ENCODE measurements at regions not wholly inside any gene's neighbourhood (a gene's known extent, or its start where the extent isn't known, plus 50 kb on each side); places are given as distances from the start of the nearest gene placed in this dataset.

GRCh38 chr2:31748041-31748440 lies 167.3 kb upstream of the SRD5A2 start:
- FAIRE-seq = no peak
- Histone ChIP-seq H3K36me3 (ENCODE audit: insufficient read depth, low read length) (no peaks in the 10 kb centered on the region), H2AFZ (ENCODE audit: low read depth, low read length) (no peak overlapping the region), H4K20me1 (ENCODE audit: insufficient read depth, low read length) (no peaks in the 10 kb centered on the region), H3K4me1 (ENCODE audit: insufficient read depth, low read length) (no peaks in the 10 kb centered on the region), H3K9ac (ENCODE audit: low read length) (no peak overlapping the region), H3K4me3 (ENCODE audit: insufficient read depth, low read depth, low read length) (no peak overlapping the region), H3K9me3 (ENCODE audit: insufficient read depth, low read depth, low read length) (no peaks in the 10 kb centered on the region), H3K4me2 (ENCODE audit: low read length) (no peak overlapping the region), H3K79me2 (ENCODE audit: insufficient read depth, low read length) (no peaks in the 10 kb centered on the region), H3K27me3 (ENCODE audit: insufficient read depth, low read length) (no peaks in the 10 kb centered on the region), H3K27ac (ENCODE audit: low read depth, low read length) (no peak overlapping the region)
- H3K4me1 Mint-ChIP-seq (ENCODE audit: low read depth, unreplicated experiment) = no peaks in the 10 kb centered on the region
- peaks cover 15% of the 10 kb centered on the region for H3K9me3 Mint-ChIP-seq (ENCODE audit: unreplicated experiment)
- TF ChIP-seq, protein P1, sequence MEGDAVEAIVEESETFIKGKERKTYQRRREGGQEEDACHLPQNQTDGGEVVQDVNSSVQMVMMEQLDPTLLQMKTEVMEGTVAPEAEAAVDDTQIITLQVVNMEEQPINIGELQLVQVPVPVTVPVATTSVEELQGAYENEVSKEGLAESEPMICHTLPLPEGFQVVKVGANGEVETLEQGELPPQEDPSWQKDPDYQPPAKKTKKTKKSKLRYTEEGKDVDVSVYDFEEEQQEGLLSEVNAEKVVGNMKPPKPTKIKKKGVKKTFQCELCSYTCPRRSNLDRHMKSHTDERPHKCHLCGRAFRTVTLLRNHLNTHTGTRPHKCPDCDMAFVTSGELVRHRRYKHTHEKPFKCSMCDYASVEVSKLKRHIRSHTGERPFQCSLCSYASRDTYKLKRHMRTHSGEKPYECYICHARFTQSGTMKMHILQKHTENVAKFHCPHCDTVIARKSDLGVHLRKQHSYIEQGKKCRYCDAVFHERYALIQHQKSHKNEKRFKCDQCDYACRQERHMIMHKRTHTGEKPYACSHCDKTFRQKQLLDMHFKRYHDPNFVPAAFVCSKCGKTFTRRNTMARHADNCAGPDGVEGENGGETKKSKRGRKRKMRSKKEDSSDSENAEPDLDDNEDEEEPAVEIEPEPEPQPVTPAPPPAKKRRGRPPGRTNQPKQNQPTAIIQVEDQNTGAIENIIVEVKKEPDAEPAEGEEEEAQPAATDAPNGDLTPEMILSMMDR (IDR thresholded peaks at IDR 0.05; ENCODE audit: insufficient read depth, low read depth, low read length) = no peak
- TF ChIP-seq EZH2 (IDR thresholded peaks at IDR 0.05; ENCODE audit: insufficient read depth, low read length) = no peak
- H3K36me3 Mint-ChIP-seq (ENCODE audit: low read depth, unreplicated experiment) = no peaks in the 10 kb centered on the region
- H3K4me3 Mint-ChIP-seq (ENCODE audit: unreplicated experiment) = no peak overlapping the region
- peaks cover 4% of the 10 kb centered on the region for H3K27me3 Mint-ChIP-seq (ENCODE audit: low read depth, unreplicated experiment)
- DNase-seq (ENCODE audit: low read depth) = no peak
- H3K27ac Mint-ChIP-seq (ENCODE audit: unreplicated experiment) = no peak overlapping the region

DNA sequence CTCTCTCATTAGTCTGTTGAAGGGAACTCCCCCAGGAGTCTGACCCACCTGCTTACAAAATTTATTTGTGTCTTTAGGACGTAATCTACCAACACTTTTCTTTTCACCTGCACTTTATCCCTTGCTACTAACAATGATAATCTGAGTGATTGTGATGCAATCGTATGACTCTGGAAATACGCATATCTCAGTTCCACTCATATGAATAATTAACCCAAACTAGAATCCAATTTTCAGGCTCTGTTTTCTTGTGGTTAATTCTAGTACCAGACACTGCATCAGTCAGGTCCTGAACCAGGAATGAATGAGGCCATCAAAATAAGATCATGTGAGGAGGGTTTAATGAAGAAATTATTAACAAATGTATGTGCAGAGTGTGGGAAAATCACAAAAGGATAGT lies 158.4 kb upstream of the SRD5A2 start:
- Histone ChIP-seq H3K27ac (ENCODE audit: low read depth, low read length) (no peak overlapping the region), H3K36me3 (ENCODE audit: insufficient read depth, low read length) (no peaks in the 10 kb centered on the region), H2AFZ (ENCODE audit: low read depth, low read length) (no peak overlapping the region), H3K9me3 (ENCODE audit: insufficient read depth, low read depth, low read length) (no peaks in the 10 kb centered on the region), H3K4me2 (ENCODE audit: low read length) (no peak overlapping the region), H3K4me3 (ENCODE audit: insufficient read depth, low read depth, low read length) (no peak overlapping the region), H4K20me1 (ENCODE audit: insufficient read depth, low read length) (no peaks in the 10 kb centered on the region), H3K79me2 (ENCODE audit: insufficient read depth, low read length) (no peaks in the 10 kb centered on the region), H3K27me3 (ENCODE audit: insufficient read depth, low read length) (no peaks in the 10 kb centered on the region), H3K9ac (ENCODE audit: low read length) (no peak overlapping the region), H3K4me1 (ENCODE audit: insufficient read depth, low read length) (no peaks in the 10 kb centered on the region)
- FAIRE-seq (no peak), DNase-seq (ENCODE audit: low read depth) (no peak)
- Mint-ChIP-seq H3K9me3 (ENCODE audit: unreplicated experiment) (peaks cover 7% of the 10 kb centered on the region), H3K4me1 (ENCODE audit: low read depth, unreplicated experiment) (no peaks in the 10 kb centered on the region), H3K4me3 (ENCODE audit: unreplicated experiment) (no peak overlapping the region), H3K36me3 (ENCODE audit: low read depth, unreplicated experiment) (no peaks in the 10 kb centered on the region), H3K27ac (ENCODE audit: unreplicated experiment) (no peak overlapping the region), H3K27me3 (ENCODE audit: low read depth, unreplicated experiment) (peaks cover 10% of the 10 kb centered on the region)
- no peak for TF ChIP-seq EZH2 (IDR thresholded peaks at IDR 0.05; ENCODE audit: insufficient read depth, low read length)
- TF ChIP-seq, protein P1 (IDR thresholded peaks at IDR 0.05; ENCODE audit: insufficient read depth, low read depth, low read length) = no peak

GRCh38 chr2:31736695-31737454 lies 156.1 kb upstream of the SRD5A2 start:
- Mint-ChIP-seq H3K4me3 (ENCODE audit: unreplicated experiment) (no peak overlapping the region), H3K27me3 (ENCODE audit: low read depth, unreplicated experiment) (peaks cover 5% of the 10 kb centered on the region), H3K36me3 (ENCODE audit: low read depth, unreplicated experiment) (no peaks in the 10 kb centered on the region), H3K27ac (ENCODE audit: unreplicated experiment) (no peak overlapping the region), H3K4me1 (ENCODE audit: low read depth, unreplicated experiment) (no peaks in the 10 kb centered on the region), H3K9me3 (ENCODE audit: unreplicated experiment) (no peaks in the 10 kb centered on the region)
- no peaks in the 10 kb centered on the region for H3K36me3 ChIP-seq (ENCODE audit: insufficient read depth, low read length)
- H3K4me2 ChIP-seq (ENCODE audit: low read length) = no peak overlapping the region
- TF ChIP-seq, protein P1 (IDR thresholded peaks at IDR 0.05; ENCODE audit: insufficient read depth, low read depth, low read length) = no peak
- TF ChIP-seq EZH2 (IDR thresholded peaks at IDR 0.05; ENCODE audit: insufficient read depth, low read length) = no peak
- no peak overlapping the region for H3K4me3 ChIP-seq (ENCODE audit: insufficient read depth, low read depth, low read length)
- DNase-seq (ENCODE audit: low read depth) (no peak), FAIRE-seq (no peak)
- no peak overlapping the region for H2AFZ ChIP-seq (ENCODE audit: low read depth, low read length)
- no peaks in the 10 kb centered on the region for H3K79me2 ChIP-seq (ENCODE audit: insufficient read depth, low read length)
- H4K20me1 ChIP-seq (ENCODE audit: insufficient read depth, low read length) = no peaks in the 10 kb centered on the region
- H3K27me3 ChIP-seq (ENCODE audit: insufficient read depth, low read length) = no peaks in the 10 kb centered on the region
- H3K9ac ChIP-seq (ENCODE audit: low read length) = no peak overlapping the region
- H3K4me1 ChIP-seq (ENCODE audit: insufficient read depth, low read length) = no peaks in the 10 kb centered on the region
- H3K9me3 ChIP-seq (ENCODE audit: insufficient read depth, low read depth, low read length) = no peaks in the 10 kb centered on the region
- no peak overlapping the region for H3K27ac ChIP-seq (ENCODE audit: low read depth, low read length)
